GM21717 (cell line): ENCODE measurements at regions not wholly inside any gene's neighbourhood (a gene's known extent, or its start where the extent isn't known, plus 50 kb on each side); places are given as distances from the start of the nearest gene placed in this dataset.
"Not testable (repeated sequence)": the region's sequence is repeated elsewhere in the genome, so short reads cannot be mapped to it uniquely, and the experiment has no call there.

Source experiments
- ATAC-seq: cut with Tn5 transposase; IDR thresholded peaks from one replicate; pipeline ENCODE4 v1.9.1; 2021; ENCODE audit warnings: mild to moderate bottlenecking, moderate library complexity; ENCODE audit not compliant: unreplicated experiment

DNA sequence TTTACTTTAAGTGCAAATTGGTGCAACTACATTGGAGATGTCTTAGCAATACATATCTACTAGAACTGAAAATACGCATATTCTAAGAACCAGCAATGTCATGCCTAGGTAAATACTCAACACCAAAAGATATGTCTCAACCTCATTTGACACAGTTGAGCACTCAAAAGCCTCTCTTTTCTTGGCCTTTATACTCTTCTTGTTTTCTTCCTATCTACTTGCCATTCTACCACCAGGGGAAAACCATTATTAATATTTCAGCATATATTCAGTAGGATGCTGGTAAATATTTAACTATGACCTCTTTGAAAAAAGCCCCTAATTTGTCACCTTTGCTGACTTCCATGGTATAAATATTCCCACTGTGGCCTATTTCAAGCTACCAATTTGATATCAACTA lies 443.8 kb downstream of the LRRC70 start:
- ATAC-seq = no peak

DNA sequence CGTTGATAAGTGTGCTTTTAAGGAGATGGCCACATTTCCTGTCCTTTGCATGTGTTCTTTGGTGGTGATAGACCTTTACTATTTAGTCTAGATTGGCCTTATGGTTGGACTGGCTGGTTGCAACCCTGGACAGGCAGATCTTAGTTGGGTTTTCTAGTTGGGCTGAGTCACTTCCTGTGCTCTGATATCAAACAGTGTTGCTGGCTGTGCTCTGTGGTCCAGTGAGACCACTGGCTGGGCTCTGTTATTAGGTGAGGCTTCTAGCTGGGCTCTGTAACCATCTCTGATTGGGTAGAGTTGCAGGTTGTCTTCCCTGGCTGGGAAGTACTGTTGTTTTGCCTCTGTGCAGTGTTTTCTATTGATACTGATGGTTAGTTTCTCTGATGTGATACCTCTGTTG lies 432.5 kb downstream of the LRRC70 start:
- no peak for ATAC-seq

DNA sequence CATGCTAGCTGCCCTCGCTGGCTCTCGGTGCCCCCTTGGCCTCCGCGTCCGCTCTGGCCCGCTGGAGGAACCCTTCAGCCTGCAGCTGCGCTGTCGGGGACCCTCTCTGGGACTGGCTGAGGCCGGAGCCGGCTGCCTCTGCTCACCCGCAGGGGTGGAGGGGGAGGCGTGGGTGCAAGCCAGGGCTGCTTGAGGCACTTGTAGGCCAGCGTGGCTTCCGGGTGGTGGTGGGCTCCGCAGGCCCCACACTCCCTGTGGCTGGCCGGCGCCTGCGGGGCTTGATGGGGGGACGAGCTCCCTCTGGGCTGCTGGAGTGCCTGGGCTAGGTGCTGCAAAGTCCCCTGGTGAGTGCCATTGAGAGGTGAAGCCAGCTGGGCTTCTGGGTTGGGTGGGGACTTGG lies 429.6 kb downstream of the LRRC70 start:
- no peak for ATAC-seq

DNA sequence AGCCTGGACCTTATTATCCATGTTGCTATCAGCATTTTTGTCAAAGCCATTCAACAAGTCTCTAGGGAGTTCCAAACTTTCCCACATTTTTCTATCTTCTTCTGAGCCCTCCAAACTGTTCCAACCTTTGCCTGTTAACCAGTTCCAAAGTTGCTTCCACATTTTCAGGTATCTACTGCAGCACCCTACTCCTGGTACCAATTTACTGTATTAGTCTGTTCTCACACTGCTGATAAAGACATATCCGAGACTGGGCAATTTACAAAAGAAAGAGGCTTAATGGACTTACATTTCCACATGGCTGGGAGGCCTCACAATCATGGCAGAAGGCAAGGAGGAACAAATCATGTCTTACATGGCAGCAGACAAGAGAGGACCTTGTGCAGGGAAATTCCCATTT lies 416.2 kb downstream of the LRRC70 start:
- not testable (repeated sequence) for ATAC-seq

DNA sequence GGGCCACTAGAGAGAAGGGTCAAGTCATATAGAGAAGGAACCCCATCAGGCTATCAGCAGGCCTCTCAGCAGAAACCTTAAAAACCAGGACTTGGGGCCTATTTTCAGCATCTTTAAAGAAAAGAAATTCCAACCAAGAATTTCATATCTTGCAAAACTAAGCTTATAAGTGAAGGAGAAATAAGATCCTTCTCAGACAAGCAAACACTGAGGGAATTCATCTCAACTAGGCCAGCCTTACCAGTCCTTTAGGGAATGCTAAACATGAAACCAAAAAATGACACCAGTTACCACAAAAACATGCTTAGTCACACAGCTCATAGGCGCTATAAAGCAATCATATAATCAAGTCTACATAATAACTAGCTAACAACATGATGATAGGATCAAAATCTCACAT lies 407.1 kb downstream of the LRRC70 start:
- ATAC-seq = no peak

DNA sequence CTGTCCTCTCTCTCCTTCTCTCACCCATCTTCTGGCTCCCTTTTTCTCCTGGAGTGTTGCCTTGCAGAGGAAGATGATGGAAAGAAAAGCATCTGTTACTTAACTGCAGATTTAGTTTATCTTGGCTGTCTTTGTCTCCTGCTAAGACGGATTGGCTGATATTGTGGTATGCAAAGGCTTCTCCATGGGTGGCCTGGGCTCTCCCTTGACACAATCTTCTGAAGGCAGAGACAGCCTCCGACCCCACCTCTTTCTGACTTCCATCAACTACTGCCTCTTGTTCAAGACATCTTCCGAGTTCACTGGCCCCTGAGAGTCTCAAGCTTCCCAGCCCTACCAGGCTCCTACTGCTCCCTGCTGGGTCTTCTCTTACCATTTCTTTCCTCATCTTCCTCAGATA lies 403.7 kb downstream of the LRRC70 start:
- ATAC-seq = no peak

DNA sequence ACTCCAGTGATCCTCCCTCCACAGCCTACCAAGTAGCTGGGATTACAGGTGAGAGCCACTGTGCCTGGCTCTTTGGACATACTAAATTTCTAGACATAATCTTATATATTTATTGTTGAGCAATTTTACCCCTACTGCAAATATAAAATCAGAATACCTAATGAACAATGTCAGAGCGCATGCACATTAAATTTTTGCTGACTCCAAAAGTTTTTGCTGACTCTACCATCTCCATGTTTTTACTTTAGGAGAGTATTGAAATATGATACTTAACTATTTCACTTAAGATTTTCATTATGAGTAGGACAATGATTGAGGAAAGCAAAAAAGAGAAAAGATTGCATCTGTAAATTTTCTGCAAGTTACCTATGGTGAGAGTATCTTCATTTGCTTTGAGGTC lies 402.3 kb downstream of the LRRC70 start:
- no peak for ATAC-seq

DNA sequence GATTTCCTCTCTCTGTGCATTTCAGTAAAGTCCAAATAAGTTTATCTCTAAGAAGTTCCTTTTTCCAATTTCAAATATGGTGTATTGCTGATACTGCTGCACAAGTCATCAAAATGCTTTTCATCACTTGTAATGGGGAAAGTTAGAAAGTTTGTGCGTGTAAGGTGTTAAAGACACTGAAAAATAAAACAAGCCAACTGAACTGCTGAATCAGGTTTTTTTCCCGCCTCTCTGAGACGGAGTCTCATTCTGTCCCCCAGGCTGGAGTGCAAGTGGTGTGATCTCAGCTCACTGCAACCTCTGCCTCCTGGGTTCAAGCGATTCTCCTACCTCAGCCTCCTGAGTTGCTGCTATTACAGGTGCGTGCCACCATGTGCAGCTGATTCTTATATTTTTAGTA lies 400.9 kb downstream of the LRRC70 start:
- ATAC-seq = no peak

DNA sequence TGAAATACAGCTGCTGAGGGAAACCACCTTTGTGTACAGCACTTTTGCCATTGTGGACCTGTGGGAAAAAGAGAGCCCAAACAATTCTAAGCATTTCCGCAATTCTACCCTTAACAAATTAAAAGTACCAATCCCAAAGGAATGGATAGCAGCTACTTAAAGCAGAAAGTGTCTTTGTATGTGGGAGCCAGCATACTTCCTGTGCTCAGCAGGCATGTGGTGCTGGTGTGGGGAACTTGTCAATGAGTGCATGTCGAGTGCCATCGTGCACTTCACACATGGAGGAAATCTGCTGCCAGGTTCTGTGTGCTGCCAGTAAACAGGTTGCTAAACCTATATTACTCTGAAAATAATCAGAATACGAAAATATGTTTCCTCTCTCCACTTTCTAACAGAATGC lies 399.0 kb downstream of the LRRC70 start:
- ATAC-seq = no peak

DNA sequence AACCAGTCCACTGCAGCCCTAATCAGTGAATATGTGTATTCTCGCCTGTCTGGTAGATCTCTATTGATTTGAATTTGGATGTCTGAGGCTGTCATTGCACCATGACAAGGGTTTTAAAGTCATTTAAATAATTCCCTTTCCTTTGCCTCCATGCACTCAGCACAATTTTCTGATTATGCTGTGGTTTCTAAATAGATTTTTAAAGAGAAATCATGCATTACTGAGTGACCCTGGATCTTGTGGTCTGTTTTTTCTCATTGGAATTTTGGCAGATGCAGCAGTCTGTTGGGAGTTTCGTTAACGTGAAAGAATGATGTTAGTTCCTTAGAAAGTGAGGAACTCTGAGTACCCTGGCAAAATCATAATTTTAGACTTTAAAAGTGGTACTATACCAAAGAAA lies 396.0 kb downstream of the LRRC70 start:
- ATAC-seq = no peak

DNA sequence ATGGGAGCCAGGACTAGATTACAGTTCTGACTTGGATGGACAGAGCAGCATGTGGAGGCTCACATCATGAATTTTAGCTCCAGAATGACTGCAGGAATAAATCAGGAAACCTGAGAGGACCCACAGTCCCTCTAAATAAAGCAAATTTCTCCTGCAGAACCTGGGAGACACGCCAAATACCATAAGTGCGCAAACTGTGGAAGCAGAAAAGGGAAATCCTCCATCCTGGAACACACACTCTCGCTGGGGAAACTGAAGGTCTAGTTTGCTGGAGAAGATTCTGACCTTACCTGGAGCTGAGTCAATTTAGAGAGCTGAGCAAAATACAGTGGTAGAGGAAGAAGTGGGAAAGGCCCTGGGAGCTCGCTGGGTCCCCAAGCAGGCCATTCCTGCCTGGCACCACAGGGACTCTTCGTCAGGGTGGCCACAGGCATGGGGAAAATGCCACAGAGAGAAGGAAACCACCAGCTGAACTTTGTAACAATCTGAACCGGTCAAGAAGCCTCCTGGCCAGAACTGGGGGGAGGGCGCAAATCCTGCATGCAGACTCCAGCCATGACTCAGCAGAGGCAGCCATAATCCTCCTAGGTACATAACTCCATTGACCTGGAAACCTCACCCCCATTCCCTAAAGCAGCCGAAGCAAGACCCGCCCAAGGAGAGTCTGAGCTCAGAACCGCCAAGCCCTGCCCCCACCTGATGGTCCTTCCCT lies 390.9 kb downstream of the LRRC70 start:
- no peak for ATAC-seq

DNA sequence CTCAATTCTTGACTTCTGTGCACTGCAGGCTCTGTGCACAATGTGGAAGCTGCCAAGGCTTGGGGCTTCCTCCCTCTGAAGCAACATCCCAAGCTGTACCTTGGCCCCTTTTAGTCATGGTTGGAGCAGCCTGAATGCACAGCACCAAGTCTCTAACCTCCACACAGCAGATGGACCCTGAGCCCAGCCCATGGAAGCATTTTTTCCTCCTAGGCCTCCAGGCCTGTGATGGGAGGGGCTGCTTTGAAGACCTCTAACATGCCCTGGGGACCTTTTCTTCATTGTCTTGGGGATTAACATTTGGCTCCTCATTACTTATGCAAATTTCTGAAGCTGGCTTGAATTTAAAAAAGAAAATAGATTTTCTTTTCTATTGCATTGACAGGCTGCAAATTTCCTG lies 385.8 kb downstream of the LRRC70 start:
- no peak for ATAC-seq

DNA sequence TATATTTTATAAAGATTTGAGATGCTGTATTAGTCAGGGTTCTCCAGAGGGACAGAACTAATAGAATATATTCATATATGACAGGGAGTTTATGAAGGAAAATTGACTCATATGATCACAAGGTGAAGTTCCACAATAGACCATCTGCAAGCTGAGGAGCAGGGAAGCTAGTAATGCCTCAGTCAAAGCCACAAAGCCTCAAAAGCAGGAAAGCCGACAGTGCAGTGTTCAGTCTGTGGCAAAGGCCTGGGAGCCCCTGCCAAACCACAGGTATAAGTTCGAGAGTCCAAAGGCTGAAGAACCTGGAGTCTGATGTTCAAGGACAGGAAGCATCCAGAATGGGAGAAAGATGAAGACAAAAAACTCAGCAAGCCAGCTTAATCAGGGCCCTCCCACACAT lies 382.2 kb downstream of the LRRC70 start:
- ATAC-seq = no peak

DNA sequence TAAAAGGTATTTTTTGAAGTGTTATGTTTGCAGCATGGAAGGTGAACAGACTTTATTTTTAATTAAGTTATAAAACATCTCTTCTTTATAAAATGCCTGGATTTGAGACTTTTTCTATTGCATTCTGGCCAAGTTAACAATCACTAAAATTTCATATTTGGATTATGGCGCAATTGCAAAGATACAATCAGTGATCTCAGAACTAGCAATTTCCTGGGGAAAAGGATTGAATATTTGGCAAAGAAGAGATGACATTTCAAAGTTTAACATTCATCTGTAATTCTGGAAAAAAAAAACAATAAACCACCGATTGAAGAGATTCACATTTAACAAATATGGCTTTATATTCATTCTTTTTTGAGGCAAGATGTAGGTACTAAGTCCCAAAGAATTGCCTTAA lies 378.0 kb downstream of the LRRC70 start:
- ATAC-seq = no peak

DNA sequence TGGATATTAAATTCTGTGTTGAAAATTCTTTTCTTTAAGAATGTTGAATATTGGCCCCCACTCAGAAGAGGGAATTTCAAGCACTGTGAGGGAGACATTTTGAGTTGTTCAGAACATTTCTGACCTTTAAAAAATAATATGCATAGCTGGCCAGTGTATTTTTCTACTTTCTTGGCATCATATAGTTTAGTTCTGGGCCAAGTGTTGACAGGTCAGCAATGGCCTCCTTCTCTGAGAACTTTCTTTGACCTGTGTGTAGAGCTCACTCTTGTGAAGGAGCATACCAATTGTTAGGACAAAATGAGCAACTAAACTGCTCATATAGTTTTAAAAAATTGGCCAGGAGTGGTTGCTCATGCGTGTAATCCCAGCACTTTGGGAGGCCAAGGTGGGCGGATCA lies 376.0 kb downstream of the LRRC70 start:
- ATAC-seq = no peak

DNA sequence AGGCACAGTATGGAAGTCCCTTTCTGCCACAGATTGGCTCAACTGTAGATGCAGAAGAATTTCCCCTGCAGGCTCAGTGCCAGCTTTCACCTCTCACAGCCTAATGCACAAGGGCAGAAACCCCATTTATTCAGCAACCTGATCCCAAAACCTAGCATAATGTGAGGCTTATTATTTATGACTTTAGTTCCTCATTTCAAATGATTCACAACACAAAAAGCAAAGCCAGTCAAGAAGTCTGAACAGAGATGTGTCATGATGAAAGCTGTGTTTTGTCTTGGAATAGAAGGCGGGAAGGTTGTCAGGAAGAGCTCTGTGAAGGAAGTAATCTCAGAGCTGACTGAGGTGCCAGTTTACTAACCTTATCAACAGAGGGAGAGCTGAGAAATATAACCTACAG lies 369.7 kb downstream of the LRRC70 start:
- ATAC-seq = no peak

DNA sequence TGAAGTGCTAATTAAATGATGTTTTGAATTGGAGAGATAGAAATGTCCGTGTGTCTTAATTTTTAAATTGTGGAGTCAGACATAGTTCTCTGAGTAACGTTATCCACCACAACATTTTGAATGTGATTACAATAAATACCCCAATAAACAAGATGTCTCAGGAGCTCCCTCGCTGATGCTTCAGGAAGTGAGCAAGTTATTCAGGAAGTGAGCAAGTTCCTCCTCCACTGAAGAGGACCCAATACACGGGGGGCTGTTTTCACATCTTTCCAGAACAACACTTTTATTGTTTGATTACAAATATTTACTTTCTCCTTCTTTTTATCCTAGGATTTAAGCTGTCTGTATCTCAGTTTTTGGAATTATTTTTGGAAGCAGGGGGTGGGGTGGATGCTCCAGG lies 363.8 kb downstream of the LRRC70 start:
- no peak for ATAC-seq

DNA sequence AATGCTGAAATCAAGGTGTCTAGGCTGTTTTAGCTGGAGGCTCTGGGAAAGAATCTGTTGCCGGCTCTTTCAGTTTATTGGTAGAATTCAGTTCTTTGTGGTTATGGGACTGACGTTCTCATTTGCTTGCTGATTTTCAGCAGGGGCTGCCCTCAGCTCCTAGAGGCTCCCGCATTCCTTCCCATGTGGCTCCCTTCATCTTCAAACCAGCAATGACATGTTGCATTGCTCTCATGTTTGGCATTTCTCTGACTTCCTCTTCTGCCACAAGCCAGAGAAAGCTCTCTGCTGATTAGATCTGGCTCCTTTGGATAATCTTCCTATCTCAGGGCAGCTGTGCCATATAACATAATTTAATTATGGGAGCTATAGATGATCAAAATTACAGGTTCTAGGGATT lies 360.3 kb downstream of the LRRC70 start:
- ATAC-seq = no peak

DNA sequence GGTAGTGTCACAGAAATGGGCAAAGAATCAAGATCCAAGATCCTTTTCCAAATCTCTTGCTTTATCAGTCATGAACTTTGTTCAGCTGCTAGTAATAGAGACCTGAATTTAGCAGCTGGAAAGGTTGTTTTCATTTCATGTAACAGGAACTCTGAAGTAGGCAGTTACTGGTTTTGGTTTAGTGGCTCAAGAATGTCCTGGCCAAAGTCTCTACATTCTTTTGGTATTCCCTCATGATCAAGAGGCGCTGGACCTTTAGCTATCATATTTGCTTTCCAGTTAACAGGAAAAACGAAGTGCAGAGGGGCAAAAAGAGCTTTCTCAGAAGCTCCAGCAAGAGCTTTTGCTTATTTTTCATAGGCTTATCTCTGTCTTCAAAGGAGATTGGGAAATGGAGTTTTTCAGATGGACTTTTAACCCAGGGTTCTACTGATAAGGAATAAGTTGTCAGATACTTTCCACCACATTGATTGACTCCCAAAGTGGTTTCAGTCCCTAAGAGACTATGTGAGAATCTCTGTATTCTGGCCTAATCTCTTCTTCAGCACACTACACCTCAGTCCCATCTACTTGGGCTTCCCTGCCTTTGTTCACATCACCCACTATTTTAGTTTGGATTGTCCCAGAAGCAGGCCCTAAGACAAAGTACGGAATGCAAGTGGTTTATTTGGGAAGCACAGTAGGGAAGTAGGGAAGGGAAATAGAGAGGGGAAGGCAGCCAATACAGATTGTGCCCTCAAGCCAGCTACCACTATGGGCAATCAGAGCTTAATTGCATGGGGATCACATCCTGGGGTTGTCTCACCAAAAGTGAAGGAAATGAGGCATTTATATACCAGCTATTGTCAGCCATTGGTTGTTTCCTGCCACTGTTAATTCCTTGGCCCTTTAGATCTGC lies 359.3 kb downstream of the LRRC70 start:
- no peak for ATAC-seq

DNA sequence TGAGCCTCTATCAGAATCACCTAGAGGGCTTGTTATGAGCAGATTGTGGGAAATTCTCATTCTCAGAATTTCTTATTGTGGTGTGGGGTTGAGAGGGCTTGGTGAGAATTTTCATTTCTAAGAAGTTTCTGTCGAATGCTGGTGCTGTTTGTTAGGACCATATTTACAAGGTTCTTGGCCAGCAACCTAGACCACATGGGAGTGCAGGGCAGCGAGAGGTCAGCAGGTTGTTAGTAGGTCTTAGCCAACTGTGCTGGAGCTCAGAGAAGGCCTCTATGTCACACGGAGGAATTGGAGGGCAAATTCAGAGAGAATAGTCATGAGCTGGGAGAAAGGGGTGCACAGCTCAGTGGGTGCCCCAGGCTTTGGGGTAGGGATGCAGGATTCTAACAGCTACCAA lies 357.0 kb downstream of the LRRC70 start:
- ATAC-seq = no peak

DNA sequence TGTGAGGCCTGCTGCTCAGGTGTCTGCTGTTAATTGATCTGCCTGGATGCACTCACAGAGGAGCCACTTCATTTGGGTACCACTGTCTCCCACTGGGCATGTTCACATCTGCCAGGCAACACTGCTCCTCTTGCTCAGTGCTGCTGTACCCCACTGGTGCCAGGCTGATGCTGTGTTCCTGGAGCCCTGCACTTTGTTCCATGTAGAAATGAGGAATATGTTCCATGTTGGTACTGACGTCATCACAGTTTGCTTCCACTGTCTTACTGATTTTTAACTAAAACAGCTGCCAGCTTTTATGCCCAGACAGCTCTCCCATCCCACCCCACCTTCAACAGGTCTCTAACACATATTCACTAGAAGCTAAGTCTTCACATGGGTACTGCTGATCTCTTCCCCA lies 355.7 kb downstream of the LRRC70 start:
- ATAC-seq = no peak

DNA sequence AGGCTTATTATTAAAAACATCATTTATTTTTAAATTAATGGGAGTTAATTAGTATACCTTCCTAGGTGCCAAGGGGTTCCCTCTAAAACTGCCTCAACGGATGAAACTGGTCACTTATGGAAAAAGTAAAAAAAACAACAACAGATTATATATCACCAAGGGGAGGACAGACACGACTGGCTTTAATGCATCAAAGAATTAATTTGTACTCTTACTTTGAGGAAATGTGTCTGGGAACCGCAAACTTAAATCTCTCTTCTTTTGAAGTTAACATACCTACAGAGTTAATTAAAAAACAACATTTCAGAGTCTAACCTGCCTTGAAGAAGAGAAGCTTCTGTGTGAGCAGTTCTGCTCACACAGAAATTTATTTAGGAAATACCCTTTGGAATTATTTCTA lies 354.6 kb downstream of the LRRC70 start:
- ATAC-seq = no peak
